Adrenal gland (tissue), 5 donors: ENCODE measurements at regions not wholly inside any gene's neighbourhood (a gene's known extent, or its start where the extent isn't known, plus 50 kb on each side); places are given as distances from the start of the nearest gene placed in this dataset.

Experiments used
- POLR2A ChIP-seq, 2 donors: fragments of 450-650 bp; IDR thresholded peaks; one replicate each; pipeline ENCODE4 v1.6.1; 2017; ENCODE audit warnings: antibody characterized with exemption in 2 of 2, mild to moderate bottlenecking in 2 of 2, moderate library complexity in 1 of 2
- TF ChIP-seq, protein P1 (sequence below), 6 experiments: fragments of 450-650 bp in 4 of 6; fragments of 200-600 bp in 2 of 6; sonication (generic) in 1 of 6; IDR thresholded peaks; 1 replicate in 5 of 6; 2 replicates in 1 of 6; pipeline versions ENCODE4 v1.5.1 to v1.8.0; 2016 to 2021; ENCODE audit warnings: antibody characterized with exemption in 6 of 6, mild to moderate bottlenecking in 2 of 6, moderate library complexity in 1 of 6
- donor health status: DM: no; HTN: no; CAD: no.

DNA sequence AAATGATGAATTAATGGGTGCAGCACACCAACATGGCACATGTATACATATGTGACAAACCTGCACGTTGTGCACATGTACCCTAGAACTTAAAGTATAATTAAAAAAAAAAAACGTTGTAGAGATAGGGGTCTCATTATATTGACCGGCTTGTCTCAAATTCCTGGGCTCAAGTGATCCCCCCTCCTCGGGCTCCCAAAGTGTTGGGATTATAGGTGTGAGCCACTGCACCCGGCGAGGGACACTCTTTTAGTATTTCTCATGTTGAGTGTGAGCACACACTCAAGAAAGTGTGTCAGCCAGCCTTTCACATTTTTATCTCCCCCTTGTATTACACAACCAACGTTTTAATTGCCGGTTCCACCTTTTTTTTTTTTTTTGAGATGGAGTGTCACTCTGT, 87.7 kb upstream of the SPIN1 start:
- TF ChIP-seq, protein P1, sequence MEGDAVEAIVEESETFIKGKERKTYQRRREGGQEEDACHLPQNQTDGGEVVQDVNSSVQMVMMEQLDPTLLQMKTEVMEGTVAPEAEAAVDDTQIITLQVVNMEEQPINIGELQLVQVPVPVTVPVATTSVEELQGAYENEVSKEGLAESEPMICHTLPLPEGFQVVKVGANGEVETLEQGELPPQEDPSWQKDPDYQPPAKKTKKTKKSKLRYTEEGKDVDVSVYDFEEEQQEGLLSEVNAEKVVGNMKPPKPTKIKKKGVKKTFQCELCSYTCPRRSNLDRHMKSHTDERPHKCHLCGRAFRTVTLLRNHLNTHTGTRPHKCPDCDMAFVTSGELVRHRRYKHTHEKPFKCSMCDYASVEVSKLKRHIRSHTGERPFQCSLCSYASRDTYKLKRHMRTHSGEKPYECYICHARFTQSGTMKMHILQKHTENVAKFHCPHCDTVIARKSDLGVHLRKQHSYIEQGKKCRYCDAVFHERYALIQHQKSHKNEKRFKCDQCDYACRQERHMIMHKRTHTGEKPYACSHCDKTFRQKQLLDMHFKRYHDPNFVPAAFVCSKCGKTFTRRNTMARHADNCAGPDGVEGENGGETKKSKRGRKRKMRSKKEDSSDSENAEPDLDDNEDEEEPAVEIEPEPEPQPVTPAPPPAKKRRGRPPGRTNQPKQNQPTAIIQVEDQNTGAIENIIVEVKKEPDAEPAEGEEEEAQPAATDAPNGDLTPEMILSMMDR (IDR thresholded peaks at IDR 0.05) = no peak
- TF ChIP-seq POLR2A (IDR thresholded peaks at IDR 0.05) = no peak
